Erythroblast (primary cell): ENCODE measurements at regions not wholly inside any gene's neighbourhood (a gene's known extent, or its start where the extent isn't known, plus 50 kb on each side); places are given as distances from the start of the nearest gene placed in this dataset.

Experiments
- DNase-seq, 2 experiments: peaks; one replicate each; lab custom pipeline; 2025; lab: John Stamatoyannopoulos, UW
- GATA1 ChIP-seq: IDR thresholded peaks from 2 replicates; pipeline ENCODE4 v1.6.1; 2011; ENCODE audit warnings: low read depth, mild to moderate bottlenecking, control low read depth, low read length, moderate library complexity
- POLR2A ChIP-seq: IDR thresholded peaks from 2 replicates; pipeline ENCODE4 v1.6.1; 2011; ENCODE audit warnings: mild to moderate bottlenecking, low read length

DNA sequence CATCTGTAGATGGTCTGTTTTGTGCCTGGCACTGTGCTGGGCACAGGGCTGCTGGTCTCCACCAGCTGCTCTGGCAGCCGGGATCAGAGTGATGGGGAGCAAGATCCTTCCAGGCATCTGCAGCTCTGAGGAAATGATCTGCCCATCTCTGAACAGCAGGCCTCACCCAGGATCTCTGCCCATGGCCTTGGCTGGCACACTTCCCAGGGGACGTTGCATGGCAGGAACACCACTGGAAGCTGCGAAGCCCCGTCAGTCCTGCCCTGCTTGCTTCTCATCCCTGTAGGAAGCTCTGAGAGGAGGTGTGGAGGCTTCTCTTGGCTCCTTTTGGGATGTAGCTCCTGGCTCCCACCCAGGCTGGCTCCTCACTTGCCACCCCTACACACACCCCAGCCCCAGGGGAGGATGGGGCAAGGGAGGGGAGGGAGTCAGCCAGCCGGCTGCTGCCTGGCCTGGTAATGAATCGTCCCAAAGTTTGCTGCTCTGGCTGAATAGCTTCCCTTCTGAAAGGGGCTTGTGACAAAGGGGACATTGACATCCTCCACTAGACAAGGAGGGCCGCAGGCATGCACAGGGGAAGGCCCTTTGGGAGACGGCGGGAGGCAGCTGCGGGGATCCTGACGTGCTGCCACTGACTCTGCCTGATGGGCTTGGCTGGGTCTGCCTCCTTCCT lies 108.9 kb downstream of the VEGFA start:
- no peak for DNase-seq
- no peak for TF ChIP-seq POLR2A

- DNase-seq, result no peak
- TF ChIP-seq GATA1 (no peak), POLR2A (no peak)
These were observed 108.2 kb downstream of the VEGFA start for GRCh38 chr6:43878127-43878634.

DNA sequence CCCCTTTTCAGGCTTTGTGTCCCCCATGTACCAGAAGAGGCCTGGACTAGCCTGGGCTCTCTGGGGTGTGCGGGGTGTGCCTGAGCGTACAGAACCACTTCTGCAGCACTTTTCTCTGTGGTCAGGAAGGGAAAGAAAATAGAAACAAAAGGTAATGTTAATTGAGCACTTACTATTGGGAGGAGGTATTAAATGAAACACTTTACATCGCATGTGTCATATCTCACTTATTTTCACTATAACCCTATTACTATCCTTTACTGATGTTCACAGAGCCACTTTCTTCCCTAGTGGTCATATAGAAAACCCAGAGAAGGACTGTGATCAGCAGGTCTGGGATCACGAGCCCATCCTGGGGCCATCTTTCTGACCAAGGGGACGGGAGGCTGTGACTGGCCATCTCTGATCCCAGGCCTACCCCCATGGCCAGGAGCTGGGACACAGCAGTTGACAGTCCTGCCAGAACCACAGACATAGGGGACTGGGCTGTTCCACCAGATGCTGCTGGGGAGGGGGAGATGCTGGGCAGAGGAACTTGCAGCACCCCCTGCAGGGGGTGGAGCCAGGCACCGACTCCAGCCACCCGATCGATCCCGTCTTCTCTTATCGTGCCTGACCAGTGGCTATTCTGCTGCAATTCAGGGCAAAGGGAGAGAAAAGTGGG lies 107.6 kb downstream of the VEGFA start:
- TF ChIP-seq GATA1 (no peak), POLR2A (no peak)

DNA sequence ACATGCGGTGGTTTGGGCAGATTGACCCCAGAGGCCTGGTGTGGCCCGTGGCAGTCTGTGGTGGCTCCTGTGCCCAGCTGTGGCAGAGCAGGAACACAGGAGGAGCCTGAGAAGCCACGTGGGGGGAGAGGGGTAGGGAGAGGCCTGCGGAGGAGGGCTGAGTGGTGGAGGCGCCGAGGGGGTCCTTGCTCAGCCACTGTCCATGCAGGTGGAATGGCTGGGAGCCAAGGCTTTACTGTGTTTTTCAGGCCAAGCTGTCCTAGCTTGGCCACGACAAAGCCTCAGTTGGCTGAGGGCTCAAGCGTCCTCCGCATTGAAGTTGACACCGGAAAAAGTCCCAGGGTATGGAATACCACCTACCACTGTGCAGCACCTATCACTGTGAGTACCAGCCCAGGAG lies 107.0 kb downstream of the VEGFA start:
- TF ChIP-seq POLR2A, result no peak
- no peak for TF ChIP-seq GATA1
- no peak for DNase-seq

More for the DNA sequence above, 107.6 kb downstream of the VEGFA start:
- no peak for DNase-seq

- no peak for TF ChIP-seq GATA1
- DNase-seq, result no peak
These were observed 106.6 kb downstream of the VEGFA start for GRCh38 chr6:43876602-43877001.

DNA sequence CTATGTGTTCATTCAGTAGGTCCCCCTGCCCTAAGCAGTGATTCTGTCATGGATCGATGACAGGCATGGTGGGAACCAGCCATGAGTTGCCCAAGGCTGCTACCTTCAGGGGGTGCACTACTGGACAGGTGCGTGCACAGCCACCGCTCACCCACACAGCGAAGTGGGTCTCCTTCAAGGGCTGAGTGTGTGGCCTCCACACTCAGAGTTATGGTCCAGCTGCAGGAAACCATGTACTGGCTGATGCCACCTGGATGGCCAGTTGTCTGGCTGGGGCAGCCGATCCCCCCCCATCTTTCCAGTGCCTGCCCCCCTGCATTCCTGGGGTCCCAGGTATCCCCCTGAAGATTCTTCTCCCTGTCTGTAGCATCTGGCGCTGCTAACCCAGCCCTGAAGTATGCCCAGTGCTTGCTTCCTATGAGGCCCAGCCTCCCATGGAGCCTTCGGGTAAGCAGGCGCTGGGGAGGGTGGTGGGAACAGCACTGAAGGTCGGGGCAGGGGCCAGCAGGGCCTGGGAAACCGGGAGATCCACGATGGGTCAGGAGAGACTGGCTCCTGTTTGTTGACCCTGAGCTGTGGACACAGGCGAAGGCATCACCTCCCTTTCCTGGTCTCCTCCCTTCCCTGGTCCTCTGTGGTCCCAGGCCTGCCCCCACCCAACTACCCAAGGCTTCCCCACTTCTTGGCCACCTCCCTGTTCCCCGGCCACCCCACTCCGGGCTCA lies 106.0 kb downstream of the VEGFA start:
- TF ChIP-seq GATA1 (no peak), POLR2A (no peak)
- no peak for DNase-seq

DNA sequence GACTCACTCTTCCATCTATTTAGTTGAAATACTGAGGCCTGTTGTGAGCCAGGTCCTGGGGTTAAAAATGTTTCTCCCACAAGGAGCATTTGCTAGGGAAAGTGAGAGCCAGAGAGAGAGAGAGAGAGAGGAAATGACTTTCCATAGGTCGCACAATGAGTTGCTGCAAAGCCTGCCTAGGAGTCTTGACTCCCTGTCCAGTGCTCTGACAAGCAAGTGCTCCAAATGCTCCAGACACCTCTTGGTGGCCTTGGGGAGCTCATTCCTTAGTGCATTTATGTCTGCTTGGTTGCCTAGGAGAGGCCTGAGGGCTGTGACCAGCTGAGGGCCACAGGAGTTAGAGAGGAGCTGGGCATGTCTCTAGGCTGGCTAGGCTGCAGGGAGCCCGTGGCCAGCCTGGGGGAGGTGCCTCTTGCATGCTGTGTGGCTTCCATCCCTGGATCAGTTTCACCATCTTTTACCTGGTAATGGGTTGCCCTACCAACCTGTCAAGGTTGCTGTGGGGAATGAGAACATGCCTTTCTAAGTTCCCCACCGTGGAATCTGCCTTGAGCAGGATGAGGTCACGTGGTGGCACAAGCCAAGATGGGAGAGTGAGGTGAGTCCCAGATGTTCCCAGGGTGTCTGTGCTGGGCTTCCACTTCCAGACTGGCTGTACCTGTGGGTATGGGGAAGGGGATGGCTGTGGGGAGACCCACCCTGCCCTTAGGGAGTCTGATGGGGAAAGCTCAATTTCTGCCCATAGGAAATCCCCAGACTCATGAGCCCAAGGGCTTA lies 105.0 kb downstream of the VEGFA start:
- no peak for DNase-seq
- no peak for TF ChIP-seq POLR2A
- no peak for TF ChIP-seq GATA1

DNA sequence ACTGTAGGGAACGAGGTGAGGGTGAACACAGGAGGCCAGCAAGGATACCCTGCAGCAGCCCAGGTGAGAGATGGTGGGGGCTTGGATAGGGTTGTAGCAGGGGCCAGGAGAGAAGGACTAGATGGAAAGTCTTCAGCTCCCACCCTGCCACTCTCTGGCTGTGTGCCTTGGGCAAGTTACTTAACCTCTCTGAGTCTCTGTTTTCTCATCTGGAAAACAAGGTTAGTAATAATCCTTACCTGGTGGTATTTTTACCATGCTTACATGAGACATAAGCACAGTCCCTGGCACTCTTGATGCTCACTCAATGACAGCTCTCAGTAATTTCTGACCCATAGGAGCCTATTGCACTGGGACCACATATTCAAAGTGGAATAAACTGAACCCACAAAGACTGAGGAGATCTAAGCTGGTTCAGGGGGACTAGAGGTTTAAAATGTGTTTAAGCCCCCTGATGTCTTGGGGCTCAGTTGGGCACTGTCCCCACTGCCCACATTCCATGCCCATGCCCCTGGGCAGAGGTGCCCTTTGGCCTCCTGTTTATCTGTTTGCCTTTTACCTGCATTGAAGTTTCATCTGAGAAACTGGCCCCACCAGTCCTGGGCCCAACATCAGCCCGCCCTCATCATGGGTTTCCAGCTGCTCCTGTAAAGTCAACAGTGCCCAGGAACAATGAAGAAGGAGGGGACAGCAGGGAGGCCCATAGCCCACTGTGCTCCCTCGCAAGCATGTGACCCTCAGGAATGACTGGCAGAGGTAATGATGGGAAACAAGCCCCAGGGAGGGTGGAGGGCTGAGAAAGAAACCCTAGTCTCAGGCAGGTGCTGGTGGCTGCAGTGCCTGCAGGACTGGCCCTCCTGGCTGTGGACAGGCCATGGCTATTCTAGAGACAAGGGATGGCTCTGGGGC lies 104.0 kb downstream of the VEGFA start:
- no peak for TF ChIP-seq GATA1
- TF ChIP-seq POLR2A, result no peak
- no peak for DNase-seq

GRCh38 chr6:43871933-43872332 lies 101.9 kb downstream of the VEGFA start:
- TF ChIP-seq GATA1 (no peak), POLR2A (no peak)
- DNase-seq, result no peak

- TF ChIP-seq POLR2A, result peak; percentile 41
- TF ChIP-seq GATA1, result no peak
- DNase-seq, result peak; percentile 68 to 87
These were observed 101.3 kb downstream of the VEGFA start for GRCh38 chr6:43871284-43871683.

GRCh38 chr6:43870660-43871061 lies 100.7 kb downstream of the VEGFA start:
- TF ChIP-seq POLR2A, result no peak
- no peak for TF ChIP-seq GATA1
- no peak for DNase-seq

GRCh38 chr6:43869792-43870659 lies 100.0 kb downstream of the VEGFA start:
- DNase-seq, result no peak
- no peak for TF ChIP-seq GATA1
- no peak for TF ChIP-seq POLR2A
